HG03108 (cell line): ENCODE measurements at regions not wholly inside any gene's neighbourhood (a gene's known extent, or its start where the extent isn't known, plus 50 kb on each side); places are given as distances from the start of the nearest gene placed in this dataset.
"Not testable (repeated sequence)": the region's sequence is repeated elsewhere in the genome, so short reads cannot be mapped to it uniquely, and the experiment has no call there.

Experiments used
- ATAC-seq: cut with Tn5 transposase; IDR thresholded peaks from one replicate; pipeline ENCODE4 v1.9.1; 2021; ENCODE audit warnings: moderate library complexity; ENCODE audit not compliant: unreplicated experiment

DNA sequence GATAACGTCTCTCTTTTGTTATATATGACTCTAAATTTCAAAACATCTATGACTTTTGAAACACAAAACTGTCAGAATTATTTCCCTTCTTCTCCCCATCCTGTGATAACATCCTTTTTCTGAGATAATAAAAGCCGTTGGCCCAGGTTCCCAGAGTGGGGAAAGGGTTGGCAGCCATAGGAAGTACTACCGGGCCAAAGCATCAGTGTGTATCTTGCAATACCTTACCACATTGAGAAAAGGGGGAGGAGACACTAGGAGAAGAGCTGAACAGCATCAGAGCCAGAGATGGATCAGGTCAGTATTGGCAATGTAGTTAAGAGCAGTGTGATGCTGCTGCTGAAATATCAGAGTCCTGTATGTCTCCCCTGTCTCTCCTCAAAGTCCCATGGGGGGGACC, 210.0 kb upstream of the PROK2 start:
- no peak for ATAC-seq

- ATAC-seq, result no peak
These were observed 209.3 kb upstream of the PROK2 start for GRCh38 chr3:71994203-71994602.

GRCh38 chr3:71991681-71992080, 206.7 kb upstream of the PROK2 start:
- ATAC-seq, result no peak

DNA sequence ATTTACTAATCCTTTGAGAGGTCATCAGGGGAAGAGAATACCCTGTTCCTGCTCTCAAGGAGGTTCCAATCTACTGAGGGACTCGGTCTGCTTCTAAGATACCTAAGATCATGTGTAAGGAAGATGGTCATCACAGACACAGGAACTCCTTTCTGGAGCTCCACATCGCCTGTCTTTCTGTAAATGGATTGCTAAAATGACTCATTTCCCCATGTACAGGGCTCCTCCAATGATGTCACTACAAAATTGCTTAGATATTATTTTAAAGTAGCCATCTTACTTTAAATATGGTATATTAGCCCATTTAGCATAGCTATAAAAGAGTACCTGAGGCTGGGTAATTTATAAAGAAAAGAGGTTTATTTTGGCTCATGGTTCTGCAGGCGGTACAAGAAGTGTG, 206.1 kb upstream of the PROK2 start:
- no peak for ATAC-seq

GRCh38 chr3:71990545-71990944, 205.6 kb upstream of the PROK2 start:
- no peak for ATAC-seq

GRCh38 chr3:71989165-71989564, 204.2 kb upstream of the PROK2 start:
- ATAC-seq, result no peak

DNA sequence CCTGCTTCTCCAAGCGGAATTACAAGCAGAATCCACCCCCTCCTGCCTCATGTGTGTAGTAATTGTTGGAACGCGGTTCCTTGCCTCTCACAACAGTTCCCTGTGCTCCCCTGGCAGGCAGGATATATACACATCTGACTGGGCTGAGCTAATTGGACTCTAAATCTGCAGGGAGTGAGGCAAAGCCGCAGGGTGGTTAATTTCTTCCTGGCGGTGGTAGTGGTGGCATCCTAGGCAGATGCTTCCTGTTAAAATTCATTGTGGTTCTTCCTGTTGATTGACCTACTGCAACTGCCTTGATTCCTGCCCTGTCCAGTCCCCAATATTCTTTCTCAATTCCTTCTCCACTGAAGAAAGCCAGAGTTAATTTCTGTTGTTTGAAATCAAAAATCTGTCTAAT, 202.9 kb upstream of the PROK2 start:
- no peak for ATAC-seq

- ATAC-seq, result no peak
These were observed 202.3 kb upstream of the PROK2 start for GRCh38 chr3:71987089-71987735.

DNA sequence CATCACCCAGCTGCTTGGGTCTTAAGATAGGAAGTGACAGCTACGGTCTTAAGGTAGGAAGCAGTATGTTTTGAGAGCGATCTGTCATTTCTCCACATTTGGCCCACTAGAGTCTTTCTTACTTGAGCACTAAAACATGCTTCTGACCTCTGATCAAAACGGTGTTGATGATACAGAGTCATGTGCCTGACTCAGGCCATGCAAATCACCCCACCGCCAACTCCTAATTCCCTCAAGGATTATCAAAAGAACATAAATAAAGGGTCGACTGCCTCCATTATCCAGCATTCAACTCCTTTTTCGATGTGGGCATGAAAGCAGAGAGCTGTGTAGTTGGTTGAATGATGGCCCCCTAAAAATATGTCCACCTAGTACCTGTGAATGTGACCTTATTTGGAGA, 201.7 kb upstream of the PROK2 start:
- no peak for ATAC-seq

GRCh38 chr3:71984843-71985613, 200.1 kb upstream of the PROK2 start:
- ATAC-seq, result peak; percentile 87

DNA sequence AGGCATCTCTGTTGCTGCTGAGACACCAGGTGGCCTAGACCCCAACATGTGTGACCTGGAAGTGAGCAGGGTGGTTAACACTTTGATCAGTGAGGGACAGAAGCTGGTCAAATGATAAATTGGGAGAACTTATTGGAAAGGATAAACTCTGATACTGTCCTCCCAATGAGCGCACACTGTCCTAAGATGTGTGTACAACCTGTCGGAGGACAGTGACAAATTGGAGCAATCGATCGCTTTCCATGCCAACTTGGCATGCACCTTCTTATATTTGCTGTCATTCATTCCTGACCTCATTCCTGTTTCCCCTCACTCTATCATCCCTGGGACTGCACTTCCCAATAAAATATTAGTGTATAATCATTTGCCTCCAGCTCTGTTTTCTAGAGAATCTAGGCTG, 198.7 kb upstream of the PROK2 start:
- no peak for ATAC-seq

DNA sequence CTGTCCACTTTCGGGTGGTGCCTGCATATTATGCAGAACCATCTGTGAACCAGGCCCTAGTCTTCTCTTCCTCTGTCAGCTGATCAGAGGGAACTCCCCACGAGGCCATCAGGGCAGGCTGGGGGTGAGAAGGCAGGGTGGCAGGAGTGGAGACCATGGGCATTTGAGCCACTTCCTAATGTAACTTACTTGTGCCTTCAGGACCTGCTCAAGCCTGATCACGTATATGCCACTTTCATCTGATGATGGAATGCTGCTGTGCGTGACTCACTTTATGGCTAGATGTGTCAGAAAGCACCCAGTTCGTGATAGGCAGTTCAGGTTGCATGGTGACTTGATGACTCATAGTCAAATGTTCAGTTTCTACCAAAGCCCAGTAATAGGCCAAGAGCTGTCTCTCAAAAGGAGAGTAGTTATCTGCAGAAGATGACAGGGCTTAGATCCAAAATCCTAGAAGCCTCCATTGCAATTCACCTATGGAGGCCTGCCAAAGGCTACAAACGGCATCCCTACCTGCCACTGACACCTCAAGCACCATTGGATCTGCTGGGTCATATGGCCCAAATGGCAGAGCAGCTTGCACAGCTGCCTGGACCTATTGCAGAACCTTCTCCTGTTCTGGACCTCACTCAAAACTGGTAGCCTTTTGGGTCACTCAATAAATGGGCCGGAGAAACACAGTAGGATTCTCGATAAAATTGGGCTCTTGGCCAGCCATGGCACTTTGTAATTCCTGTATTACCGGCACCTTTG, 197.7 kb upstream of the PROK2 start:
- ATAC-seq, result not testable (repeated sequence)

GRCh38 chr3:71979175-71979574, 194.2 kb upstream of the PROK2 start:
- ATAC-seq, result no peak

- ATAC-seq, result peak; percentile 82
These were observed 193.3 kb upstream of the PROK2 start for GRCh38 chr3:71978150-71978721.

- no peak for ATAC-seq
These were observed 192.6 kb upstream of the PROK2 start for GRCh38 chr3:71977525-71977924.

- ATAC-seq, result no peak
These were observed 190.6 kb upstream of the PROK2 start for GRCh38 chr3:71975573-71975972.

DNA sequence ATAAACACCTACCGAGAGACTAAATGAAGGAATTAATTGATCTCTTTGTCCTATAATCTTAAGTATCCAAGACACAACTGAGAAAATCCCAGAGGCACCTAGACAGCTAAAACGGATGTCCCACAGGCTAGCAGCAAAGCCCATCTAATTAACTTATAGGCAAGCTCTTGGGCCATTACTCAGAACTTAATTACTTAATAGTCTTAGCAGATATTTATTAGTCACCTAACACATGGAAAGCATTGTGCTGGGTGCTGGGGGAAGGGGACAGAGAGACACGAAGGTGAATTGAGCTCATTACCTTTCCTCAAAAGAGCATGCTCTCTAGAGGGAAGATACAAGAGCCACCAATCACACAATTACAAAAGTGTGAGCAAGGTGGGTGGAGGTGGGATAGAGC, 189.8 kb upstream of the PROK2 start:
- ATAC-seq, result no peak

- no peak for ATAC-seq
These were observed 188.5 kb upstream of the PROK2 start for GRCh38 chr3:71973274-71974030.

GRCh38 chr3:71972031-71972430, 187.1 kb upstream of the PROK2 start:
- no peak for ATAC-seq

- no peak for ATAC-seq
These were observed 183.6 kb upstream of the PROK2 start for GRCh38 chr3:71968544-71968943.

GRCh38 chr3:71966185-71966584, 181.2 kb upstream of the PROK2 start:
- ATAC-seq, result no peak
